ENCODE measurements at regions not wholly inside any gene's neighbourhood (a gene's known extent, or its start where the extent isn't known, plus 50 kb on each side); places are given as distances from the start of the nearest gene placed in this dataset.
"Not testable (repeated sequence)": the region's sequence is repeated elsewhere in the genome, so short reads cannot be mapped to it uniquely, and the experiment has no call there.

DNA sequence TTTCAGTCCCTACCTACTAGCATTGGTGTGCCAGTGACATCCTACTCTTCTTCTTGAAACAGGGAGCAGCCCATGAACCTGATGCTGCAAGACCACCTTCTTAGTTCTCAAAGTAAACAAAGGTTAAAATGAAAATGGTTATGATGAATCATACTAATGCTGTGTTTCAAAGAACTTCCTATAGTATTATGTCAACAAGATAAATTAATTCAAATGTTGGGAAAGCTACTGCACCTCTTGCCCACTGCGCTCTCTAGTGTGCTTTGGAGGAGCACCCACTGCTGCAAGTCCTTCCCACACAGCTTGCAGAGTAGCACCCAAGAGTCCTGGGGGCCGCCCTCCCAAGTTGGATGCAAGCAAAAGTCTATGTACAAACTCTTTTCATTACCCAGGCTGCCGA is 81.1 kb downstream of the CD200R1L start:
- Mint-ChIP-seq H3K4me3 (no peak overlapping the region), H3K4me1 (peaks cover 10% of the 10 kb centered on the region), H3K36me3 (no peaks in the 10 kb centered on the region), H3K27ac (no peak overlapping the region), H3K27me3 (no peaks in the 10 kb centered on the region), H3K9me3 (no peaks in the 10 kb centered on the region)

DNA sequence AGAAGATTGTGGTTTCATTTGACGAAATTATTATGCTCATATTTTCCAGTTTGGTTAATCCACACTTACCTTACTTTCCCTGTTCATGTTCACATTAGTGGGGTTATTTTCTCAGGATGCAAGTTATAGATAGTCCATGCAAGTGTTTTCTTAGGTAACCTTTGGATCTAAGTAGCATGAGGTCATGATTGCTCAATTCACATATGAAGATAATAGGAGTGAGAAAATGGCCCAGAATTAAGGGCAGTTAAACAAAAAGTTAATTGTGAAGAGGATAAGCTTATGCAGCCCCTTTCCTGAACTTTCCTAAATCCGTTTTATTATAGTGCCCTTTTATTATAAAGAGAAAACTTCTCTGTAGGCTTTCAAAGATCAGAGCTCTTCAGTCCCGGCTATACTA is 83.4 kb downstream of the CD200R1L start:
- Mint-ChIP-seq H3K27me3 (no peaks in the 10 kb centered on the region), H3K4me3 (no peak overlapping the region), H3K36me3 (no peaks in the 10 kb centered on the region), H3K9me3 (no peaks in the 10 kb centered on the region), H3K27ac (no peak overlapping the region), H3K4me1 (no peaks in the 10 kb centered on the region)

DNA sequence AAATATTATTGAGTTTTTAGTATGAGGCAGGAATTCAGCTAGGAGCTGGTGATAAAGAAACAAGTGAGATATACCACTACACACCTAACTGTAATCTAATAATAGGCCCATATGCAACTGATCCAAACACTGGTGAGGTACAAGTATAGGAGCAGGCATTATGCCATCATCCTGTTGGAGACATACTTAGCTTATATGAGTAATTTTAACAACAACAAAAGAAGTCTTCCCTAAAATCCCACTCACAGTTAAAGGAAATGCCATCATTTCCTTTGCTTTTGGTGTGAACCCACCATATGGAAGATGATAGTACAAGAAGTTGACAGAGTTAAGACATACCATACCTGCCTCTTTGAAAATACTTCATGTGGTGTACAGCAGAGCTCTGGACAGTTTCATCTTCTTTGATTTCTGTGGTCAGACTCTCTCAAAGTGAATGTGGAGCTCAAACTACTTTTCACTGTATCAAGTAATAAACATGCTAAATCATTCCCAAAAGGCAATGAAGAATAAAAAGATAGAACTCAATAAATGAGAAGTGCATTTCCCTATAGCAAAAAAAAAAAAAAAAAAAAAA is 85.5 kb downstream of the CD200R1L start:
- Mint-ChIP-seq H3K36me3 (peaks cover 3% of the 10 kb centered on the region), H3K4me3 (no peak overlapping the region), H3K27ac (no peak overlapping the region), H3K9me3 (peaks cover 4% of the 10 kb centered on the region), H3K27me3 (no peaks in the 10 kb centered on the region), H3K4me1 (no peaks in the 10 kb centered on the region)

- Mint-ChIP-seq H3K9me3 (peaks cover 4% of the 10 kb centered on the region), H3K4me3 (no peak overlapping the region), H3K27ac (no peak overlapping the region), H3K36me3 (peaks cover 3% of the 10 kb centered on the region), H3K27me3 (no peaks in the 10 kb centered on the region), H3K4me1 (no peaks in the 10 kb centered on the region)
These were observed 87.0 kb downstream of the CD200R1L start for GRCh38 chr3:112759681-112760080.

DNA sequence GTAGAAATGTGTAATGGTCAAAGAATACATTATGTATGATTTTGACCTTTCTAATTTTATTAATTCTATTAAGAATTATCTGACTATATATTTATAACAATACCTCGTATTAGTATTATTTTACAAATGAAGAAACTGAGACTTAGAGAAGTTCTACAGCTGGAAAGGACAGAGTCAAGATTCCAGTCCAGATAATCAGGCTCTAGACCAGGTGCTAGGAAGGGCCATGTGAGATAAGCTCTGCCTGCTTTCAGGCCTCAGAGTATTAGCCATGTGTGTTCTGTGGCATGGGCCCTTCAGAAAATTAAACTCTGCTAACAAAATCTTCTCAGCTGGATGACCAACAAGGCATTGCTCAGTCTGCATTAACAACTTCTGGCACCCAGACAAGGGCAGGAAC is 87.5 kb downstream of the CD200R1L start:
- Mint-ChIP-seq H3K4me3 (no peak overlapping the region), H3K27ac (no peak overlapping the region), H3K4me1 (no peaks in the 10 kb centered on the region), H3K9me3 (peaks cover 4% of the 10 kb centered on the region), H3K36me3 (peaks cover 3% of the 10 kb centered on the region), H3K27me3 (no peaks in the 10 kb centered on the region)

DNA sequence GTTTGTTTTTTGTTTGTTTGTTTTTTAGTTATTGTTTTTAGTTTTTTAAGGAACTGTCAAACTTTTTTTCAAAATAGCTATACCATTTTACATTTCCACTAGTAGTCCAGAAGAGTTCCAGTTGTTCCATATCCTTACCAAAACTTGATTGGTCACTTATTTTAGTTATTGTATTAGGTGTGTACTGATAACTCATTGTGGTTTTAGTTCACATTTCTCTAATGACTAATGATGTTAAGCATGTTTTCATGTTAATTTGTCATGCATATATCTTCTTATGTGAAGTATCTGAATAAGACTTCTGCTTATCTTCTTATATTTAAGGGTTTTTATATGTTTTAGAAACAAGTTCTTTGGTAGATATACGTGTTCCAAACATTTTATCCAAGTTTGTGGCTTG is 89.5 kb downstream of the CD200R1L start:
- Mint-ChIP-seq H3K27ac (no peak overlapping the region), H3K4me3 (no peak overlapping the region), H3K27me3 (no peaks in the 10 kb centered on the region), H3K36me3 (peaks cover 3% of the 10 kb centered on the region), H3K9me3 (peaks cover 4% of the 10 kb centered on the region), H3K4me1 (no peaks in the 10 kb centered on the region)

DNA sequence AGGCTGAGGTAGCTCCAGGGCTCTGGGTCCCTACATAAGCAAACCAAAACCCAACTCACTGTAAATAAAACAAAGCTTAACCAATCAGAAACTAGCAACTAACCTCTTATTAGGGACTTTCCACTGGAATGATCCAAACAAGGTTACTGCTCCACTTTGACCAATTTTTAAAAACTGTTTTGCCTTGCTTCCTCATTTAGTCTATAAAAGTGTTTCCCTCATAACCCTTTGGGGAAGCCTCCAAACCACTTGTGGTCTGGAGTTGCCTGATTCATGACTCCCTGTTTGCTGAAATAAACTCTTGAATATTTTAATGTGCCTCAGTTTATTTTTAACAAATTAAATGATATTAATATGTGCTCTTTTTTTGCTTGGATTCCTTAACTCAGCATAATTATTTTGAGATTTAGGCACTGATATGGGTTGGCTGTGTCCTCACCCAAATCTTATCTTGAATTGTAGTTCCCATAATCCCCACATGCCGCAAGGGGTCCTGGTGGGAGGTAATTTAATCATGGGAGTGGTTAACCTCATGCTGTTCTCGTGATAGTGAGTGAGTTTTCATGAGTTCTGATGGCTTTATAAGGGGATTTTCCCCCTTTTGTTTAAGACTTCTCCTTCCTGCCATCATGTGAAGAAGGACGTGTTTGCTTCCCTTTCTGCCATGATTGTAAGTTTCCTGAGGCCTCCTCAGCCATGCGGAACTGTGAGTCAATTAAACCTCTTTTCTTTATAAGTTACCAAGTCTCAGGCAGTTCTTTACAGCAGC is 90.6 kb downstream of the CD200R1L start:
- Mint-ChIP-seq H3K9me3 (peaks cover 4% of the 10 kb centered on the region), H3K4me1 (no peaks in the 10 kb centered on the region), H3K27me3 (no peaks in the 10 kb centered on the region), H3K36me3 (peaks cover 3% of the 10 kb centered on the region), H3K27ac (no peak overlapping the region), H3K4me3 (no peak overlapping the region)

- H3K4me3 Mint-ChIP-seq, H3K27ac Mint-ChIP-seq, H3K9me3 Mint-ChIP-seq, H3K36me3 Mint-ChIP-seq, H3K4me1 Mint-ChIP-seq, H3K27me3 Mint-ChIP-seq: not testable (repeated sequence)
These were observed 91.6 kb downstream of the CD200R1L start for GRCh38 chr3:112755046-112755445.

GRCh38 chr3:112751564-112752512 is 94.8 kb downstream of the CD200R1L start:
- no peaks in the 10 kb centered on the region for H3K27me3 Mint-ChIP-seq
- no peak overlapping the region for H3K27ac Mint-ChIP-seq

GRCh38 chr3:112751061-112751460 is 95.6 kb downstream of the CD200R1L start:
- Mint-ChIP-seq H3K4me3 (no peak overlapping the region), H3K36me3 (no peaks in the 10 kb centered on the region), H3K4me1 (peaks cover 4% of the 10 kb centered on the region), H3K27me3 (no peaks in the 10 kb centered on the region), H3K9me3 (no peaks in the 10 kb centered on the region), H3K27ac (no peak overlapping the region)

More at GRCh38 chr3:112751564-112752512, 94.8 kb downstream of the CD200R1L start:
- H3K4me1 Mint-ChIP-seq = peaks cover 4% of the 10 kb centered on the region
- no peak overlapping the region for H3K4me3 Mint-ChIP-seq
- peaks cover 4% of the 10 kb centered on the region for H3K9me3 Mint-ChIP-seq
- peaks cover under 1% of the 10 kb centered on the region for H3K36me3 Mint-ChIP-seq

- no peak overlapping the region for H3K4me3 Mint-ChIP-seq
- no peaks in the 10 kb centered on the region for H3K27me3 Mint-ChIP-seq
- H3K9me3 Mint-ChIP-seq = no peaks in the 10 kb centered on the region
- H3K4me1 Mint-ChIP-seq = peaks cover 4% of the 10 kb centered on the region
- H3K36me3 Mint-ChIP-seq = no peaks in the 10 kb centered on the region
- no peak overlapping the region for H3K27ac Mint-ChIP-seq
These were observed 99.0 kb downstream of the CD200R1L start for GRCh38 chr3:112747624-112748023.

GRCh38 chr3:112746675-112747280 is 99.9 kb downstream of the CD200R1L start:
- Mint-ChIP-seq H3K27me3 (no peaks in the 10 kb centered on the region), H3K9me3 (no peaks in the 10 kb centered on the region), H3K36me3 (no peaks in the 10 kb centered on the region), H3K4me1 (peaks cover 5% of the 10 kb centered on the region), H3K4me3 (no peak overlapping the region), H3K27ac (no peak overlapping the region)

GRCh38 chr3:112745567-112746248 is 101.0 kb downstream of the CD200R1L start:
- H3K27ac Mint-ChIP-seq = no peak overlapping the region

DNA sequence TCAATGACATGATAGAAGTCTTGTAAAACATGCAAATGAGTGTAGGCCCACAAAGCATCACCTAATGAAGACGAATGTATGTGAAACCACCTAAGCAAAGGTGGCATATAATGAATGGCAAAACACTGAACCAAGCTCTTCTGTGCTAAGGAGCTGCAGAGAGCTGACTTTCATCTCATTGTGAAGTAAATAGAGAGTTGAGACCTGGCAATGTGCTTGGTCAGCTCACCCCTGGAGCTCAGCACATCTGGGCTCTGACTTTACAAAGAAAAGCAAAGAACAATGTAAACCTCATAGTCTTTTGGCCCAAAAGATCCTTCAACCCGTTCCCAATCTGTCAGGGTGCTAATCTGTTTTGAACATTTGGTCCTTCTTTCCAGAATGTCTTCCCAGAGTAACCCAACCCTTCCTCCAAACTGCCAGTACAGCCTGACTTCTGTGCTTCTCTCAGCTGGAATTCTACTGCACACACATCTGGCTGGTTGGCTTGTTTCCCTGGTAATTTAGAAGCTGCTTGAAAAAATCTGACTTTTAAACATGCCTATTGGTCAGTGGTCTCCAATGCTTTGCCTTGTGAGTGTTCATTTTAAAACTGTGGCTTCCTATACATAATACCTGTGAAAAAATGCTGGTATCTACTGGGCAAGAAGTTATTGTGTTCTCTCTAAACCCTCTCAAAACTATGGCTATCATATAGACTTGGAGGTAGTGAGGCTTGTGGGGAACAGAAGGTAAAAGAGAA is 101.7 kb downstream of the CD200R1L start:
- no peaks in the 10 kb centered on the region for H3K36me3 Mint-ChIP-seq
- H3K27me3 Mint-ChIP-seq = no peaks in the 10 kb centered on the region
- no peaks in the 10 kb centered on the region for H3K9me3 Mint-ChIP-seq
- H3K4me3 Mint-ChIP-seq = no peak overlapping the region
- H3K27ac Mint-ChIP-seq = no peak overlapping the region
- H3K4me1 Mint-ChIP-seq = peaks cover 23% of the 10 kb centered on the region

More at GRCh38 chr3:112745567-112746248, 101.0 kb downstream of the CD200R1L start:
- no peaks in the 10 kb centered on the region for H3K36me3 Mint-ChIP-seq
- no peaks in the 10 kb centered on the region for H3K27me3 Mint-ChIP-seq
- peaks cover 16% of the 10 kb centered on the region for H3K4me1 Mint-ChIP-seq
- H3K9me3 Mint-ChIP-seq = no peaks in the 10 kb centered on the region
- H3K4me3 Mint-ChIP-seq = no peak overlapping the region
